H1 (cell line): ENCODE measurements at regions not wholly inside any gene's neighbourhood (a gene's known extent, or its start where the extent isn't known, plus 50 kb on each side); places are given as distances from the start of the nearest gene placed in this dataset. TPM values are rescaled to one million over a fixed set of nuclear protein-coding genes. Genes with fewer than 3 reads are reported as not detected.
A peak's percentile ranks its signal among the peaks of the same experiment; 100 is the strongest.

ENCODE experiments used
- CTCF ChIA-PET: fragments of 300-600 bp; sonication (Branson Sonifier 250); formaldehyde crosslinking; loops from one replicate; lab custom pipeline; 2021; ENCODE audit not compliant: partially characterized antibody; lab: Charles Lee
- POLR2A ChIA-PET: fragments of 300-600 bp; sonication (Branson Sonifier 250); formaldehyde crosslinking; loops from one replicate; lab custom pipeline; 2021; ENCODE audit warnings: inconsistent platforms; ENCODE audit not compliant: partially characterized antibody; lab: Charles Lee
- DNase-seq, 2 experiments: peaks; one replicate each; pipeline versions ENCODE4 v3.0.0 to v3.0.0-alpha.2; 2010 to 2022; ENCODE audit warnings: low spot score in 2 of 2, low read depth in 1 of 2, mixed read lengths in 1 of 2
- FAIRE-seq: peaks from 2 replicates; lab custom pipeline; 2011; peaks lifted over from hg19 to GRCh38; lab: Jason Lieb, UNC
- H2AFZ ChIP-seq: 2 replicates; pipeline ENCODE4 v1.8.1; 2012; ENCODE audit warnings: low read length, inconsistent platforms
- H2AK5ac ChIP-seq: 2 replicates; pipeline ENCODE4 v1.6.1; 2013; ENCODE audit warnings: low read depth, low read length
- H2BK120ac ChIP-seq: replicated peaks from 2 replicates; pipeline ENCODE3; 2013; ENCODE audit warnings: low read depth, low read length, inconsistent platforms
- H2BK12ac ChIP-seq: 2 replicates; pipeline ENCODE4 v1.6.1; 2013; ENCODE audit warnings: low read depth, low read length
- H2BK15ac ChIP-seq: 2 replicates; pipeline ENCODE4 v1.6.1; 2013; ENCODE audit warnings: low read length
- H2BK20ac ChIP-seq: 2 replicates; pipeline ENCODE4 v1.6.1; 2013; ENCODE audit warnings: low read length
- H2BK5ac ChIP-seq: 2 replicates; pipeline ENCODE4 v1.6.1; 2013; ENCODE audit warnings: low read depth, low read length
- H3K14ac ChIP-seq: 2 replicates; pipeline ENCODE4 v1.6.1; 2013; ENCODE audit warnings: inconsistent platforms; ENCODE audit not compliant: insufficient read length
- H3K18ac ChIP-seq: 2 replicates; pipeline ENCODE4 v1.6.1; 2013; ENCODE audit warnings: low read length; ENCODE audit errors: extremely low read depth
- H3K23ac ChIP-seq: 2 replicates; pipeline ENCODE4 v1.6.1; 2013; ENCODE audit warnings: inconsistent platforms; ENCODE audit not compliant: insufficient read length
- H3K23me2 ChIP-seq: 2 replicates; pipeline ENCODE4 v1.6.1; 2013; ENCODE audit warnings: low read depth, low read length
- H3K27ac ChIP-seq: 2 replicates; pipeline ENCODE4 v1.6.1; 2011; ENCODE audit warnings: low read depth, low read length, inconsistent platforms
- H3K27me3 ChIP-seq, 4 experiments: replicated peaks in 1 of 4; 1 replicate in 1 of 4; 2 replicates in 3 of 4; pipeline versions ENCODE4 v1.6.1 to v1.8.1; 2011 to 2013; ENCODE audit warnings: low read length in 3 of 4, mild to moderate bottlenecking in 3 of 4, inconsistent platforms in 2 of 4, mixed read lengths in 2 of 4, moderate library complexity in 1 of 4; ENCODE audit not compliant: control insufficient read depth in 3 of 4, insufficient read depth in 3 of 4; ENCODE audit errors: extremely low read depth in 1 of 4
- H3K36me3 ChIP-seq, 4 experiments: 2 replicates each; pipeline versions ENCODE4 v1.6.1 to v1.8.1; 2011 to 2013; ENCODE audit warnings: mild to moderate bottlenecking in 4 of 4, low read length in 3 of 4, moderate library complexity in 2 of 4, control low read depth in 1 of 4, inconsistent platforms in 1 of 4; ENCODE audit not compliant: insufficient read depth in 4 of 4, control insufficient read depth in 2 of 4
- H3K4ac ChIP-seq: replicated peaks from 2 replicates; pipeline ENCODE3; 2013; ENCODE audit warnings: low read length, low read depth, mixed read lengths, inconsistent platforms; ENCODE audit not compliant: insufficient read length
- H3K4me1 ChIP-seq, 4 experiments: replicated peaks in 1 of 4; 1 replicate in 1 of 4; 2 replicates in 3 of 4; pipeline versions ENCODE4 v1.6.1 to v1.8.1; 2011 to 2013; ENCODE audit warnings: low read length in 3 of 4, inconsistent platforms in 2 of 4, mixed read lengths in 1 of 4; ENCODE audit not compliant: insufficient read depth in 4 of 4, control insufficient read depth in 3 of 4
- H3K4me2 ChIP-seq, 2 experiments: 2 replicates each; pipeline versions ENCODE4 v1.6.1 to v1.8.1; 2011 to 2013; ENCODE audit warnings: low read depth in 2 of 2, low read length in 2 of 2, control low read depth in 1 of 2, inconsistent platforms in 1 of 2, mild to moderate bottlenecking in 1 of 2; ENCODE audit not compliant: insufficient read depth in 1 of 2
- H3K4me3 ChIP-seq, 4 experiments: fragments of 200-600, 300-600 bp in 1 of 4; sonication (generic), shearing (Covaris generic), sonication (Bioruptor Twin) in 1 of 4; 2 replicates each; pipeline versions ENCODE4 v1.5.1 to v1.8.1; 2011 to 2016; ENCODE audit warnings: low read length in 4 of 4, low read depth in 3 of 4, control low read depth in 2 of 4, inconsistent platforms in 2 of 4, mild to moderate bottlenecking in 2 of 4, mixed read lengths in 1 of 4, moderate library complexity in 1 of 4; ENCODE audit not compliant: insufficient read depth in 2 of 4; ENCODE audit errors: extremely low read depth in 1 of 4
- H3K56ac ChIP-seq: replicated peaks from 2 replicates; pipeline ENCODE3; 2013; ENCODE audit warnings: low read depth, mild to moderate bottlenecking, mixed read lengths, low read length, inconsistent platforms; ENCODE audit not compliant: insufficient read length
- H3K79me1 ChIP-seq: 2 replicates; pipeline ENCODE4 v1.6.1; 2013; ENCODE audit warnings: low read depth, low read length, control low read depth
- H3K79me2 ChIP-seq, 2 experiments: 2 replicates each; pipeline versions ENCODE4 v1.6.1 to v1.8.1; 2012 to 2013; ENCODE audit warnings: low read length in 2 of 2, mild to moderate bottlenecking in 2 of 2, inconsistent platforms in 1 of 2; ENCODE audit not compliant: insufficient read depth in 2 of 2, control insufficient read depth in 1 of 2
- H3K9ac ChIP-seq, 4 experiments: replicated peaks in 1 of 4; 1 replicate in 1 of 4; 2 replicates in 3 of 4; pipeline versions ENCODE4 v1.6.1 to v1.8.1; 2011 to 2013; ENCODE audit warnings: low read depth in 3 of 4, low read length in 3 of 4, control low read depth in 2 of 4, mild to moderate bottlenecking in 2 of 4, moderate library complexity in 2 of 4, inconsistent platforms in 1 of 4; ENCODE audit errors: extremely low read depth in 1 of 4
- H3K9me3 ChIP-seq, 2 experiments: 2 replicates each; pipeline versions ENCODE4 v1.6.1 to v1.8.1; 2012 to 2013; ENCODE audit warnings: mild to moderate bottlenecking in 2 of 2, moderate library complexity in 2 of 2, control low read depth in 1 of 2, inconsistent platforms in 1 of 2, low read depth in 1 of 2, low read length in 1 of 2, mixed read lengths in 1 of 2; ENCODE audit not compliant: insufficient read depth in 2 of 2
- H4K20me1 ChIP-seq, 2 experiments: replicated peaks in 1 of 2; 2 replicates each; pipeline versions ENCODE3 to v1.8.1; 2011 to 2013; ENCODE audit warnings: inconsistent platforms in 2 of 2, low read length in 2 of 2, mild to moderate bottlenecking in 1 of 2; ENCODE audit not compliant: insufficient read depth in 2 of 2, control insufficient read depth in 1 of 2
- H4K5ac ChIP-seq: 2 replicates; pipeline ENCODE4 v1.6.1; 2013; ENCODE audit warnings: low read length, low read depth, mixed read lengths, inconsistent platforms; ENCODE audit not compliant: insufficient read length
- H4K8ac ChIP-seq: 2 replicates; pipeline ENCODE4 v1.8.0; 2013; ENCODE audit warnings: mild to moderate bottlenecking, moderate library complexity, low read length, inconsistent platforms; ENCODE audit not compliant: insufficient read depth; ENCODE audit errors: extremely low read depth
- H4K91ac ChIP-seq: replicated peaks from 2 replicates; pipeline ENCODE3; 2013; ENCODE audit warnings: low read length, mixed read lengths, inconsistent platforms; ENCODE audit not compliant: insufficient read length
- RAD21 ChIP-seq, 2 experiments: IDR thresholded peaks in 1 of 2; conservative IDR thresholded peaks in 1 of 2; 2 replicates each; pipeline ENCODE4 v1.6.1; 2011; ENCODE audit warnings: low read depth in 2 of 2, low read length in 2 of 2, improper control_type of control experiment in 1 of 2, inconsistent platforms in 1 of 2, mild to moderate bottlenecking in 1 of 2, moderate library complexity in 1 of 2
- RXRA ChIP-seq: IDR thresholded peaks from 2 replicates; pipeline ENCODE4 v1.6.1; 2011; ENCODE audit warnings: low read depth, mild to moderate bottlenecking, low read length, moderate library complexity; ENCODE audit not compliant: insufficient read depth
- WGBS, 2 experiments: shearing (Covaris generic) in 1 of 2; methylation state at CpG; one replicate each; pipeline versions ENCODE4 v1.1.6 to v1.1.7; 2013 to 2015; ENCODE audit warnings: low lambda C conversion rate in 2 of 2, mixed read lengths in 2 of 2, inconsistent platforms in 1 of 2, low coverage in 1 of 2, missing lambda C conversion rate in 1 of 2; ENCODE audit not compliant: insufficient replicate concordance in 2 of 2, insufficient coverage in 1 of 2, insufficient read length in 1 of 2; ENCODE audit errors: extremely low coverage in 1 of 2, missing lambda C conversion rate in 1 of 2; 5-methylcytosine and 5-hydroxymethylcytosine counted together
- small RNA-seq: library from polyadenylated mRNA; stranded (forward); fragments of <200 nt; extraction: miRNeasy Mini kit (QIAGEN cat#:217004); gene quantifications from one replicate; pipeline ENCODE3, GENCODE V24; 2013; ENCODE audit not compliant: insufficient read depth

GRCh38 chr17:22600644-22601298 is 908.4 kb downstream of the KCNJ18 start:
- no peak overlapping the region for H2BK15ac ChIP-seq
- no peak overlapping the region for H3K9ac ChIP-seq
- CTCF ChIA-PET: no interaction called here
- H3K23ac ChIP-seq: no peak overlapping the region
- no peak overlapping the region for H3K4ac ChIP-seq
- H3K36me3 ChIP-seq: no peaks in the 10 kb centered on the region; a peak in 1 of 8 replicates
- H4K5ac ChIP-seq: no peak overlapping the region
- no peak overlapping the region for H4K91ac ChIP-seq
- H3K4me3 ChIP-seq: no peak overlapping the region
- H3K4me2 ChIP-seq: no peak overlapping the region
- H2AK5ac ChIP-seq: no peak overlapping the region
- no peak overlapping the region for H2BK20ac ChIP-seq
- POLR2A ChIA-PET: no interaction called here
- no peak for DNase-seq
- no peaks in the 10 kb centered on the region for H3K79me1 ChIP-seq
- H4K8ac ChIP-seq: no peak overlapping the region
- peaks cover 33 to 40% of the 10 kb centered on the region in 2 experiments for H3K9me3 ChIP-seq
- H3K27ac ChIP-seq: no peak overlapping the region
- H2BK120ac ChIP-seq: no peak overlapping the region
- H2BK12ac ChIP-seq: no peak overlapping the region
- H2AFZ ChIP-seq: no peak overlapping the region
- no peak for FAIRE-seq
- no peak overlapping the region for H3K18ac ChIP-seq
- H3K23me2 ChIP-seq: no peaks in the 10 kb centered on the region
- no peaks in the 10 kb centered on the region for H4K20me1 ChIP-seq
- no peaks in the 10 kb centered on the region for H3K27me3 ChIP-seq
- no peaks in the 10 kb centered on the region for H3K79me2 ChIP-seq
- no peak overlapping the region for H3K14ac ChIP-seq
- H3K56ac ChIP-seq: no peak overlapping the region
- H3K4me1 ChIP-seq: no peaks in the 10 kb centered on the region
- 89% methylated on average over 2 of the region's 2 CpGs; no CpG with 5 or more reads in 1 of the 2 experiments for WGBS, 2 experiments
- TF ChIP-seq RXRA (no peak), RAD21 (IDR thresholded peaks at IDR 0.05 in 1 of 2, conservative IDR thresholded peaks at IDR 0.05 in 1 of 2; ENCODE audit: low read depth in 2 of 2, low read length in 2 of 2) (peak; percentile 33 to 34; a peak in 3 of 4 replicates)
- no peak overlapping the region for H2BK5ac ChIP-seq

Small RNAs in the stretch of these regions (small RNA-seq; reads per million reads assigned to genes)
- gene ABBA01006766.1 (not detected), gene NMTRS-TGA3-1 (not detected)
